Prostate gland (tissue), 2 donors: ENCODE measurements at regions not wholly inside any gene's neighbourhood (a gene's known extent, or its start where the extent isn't known, plus 50 kb on each side); places are given as distances from the start of the nearest gene placed in this dataset.

ENCODE experiments used
- DNase-seq: peaks from one replicate; pipeline ENCODE4 v3.0.0-alpha.2; 2019; ENCODE audit warnings: low spot score
- H3K27ac ChIP-seq, 2 donors: fragments of 200-600 bp; sonication (generic); 2 replicates each; pipeline ENCODE4 v1.5.1; 2017 to 2019
- H3K27me3 ChIP-seq: fragments of 200-600 bp; sonication (generic); replicated peaks from 2 replicates; pipeline ENCODE4 v1.5.1; 2019; ENCODE audit not compliant: insufficient read depth
- H3K36me3 ChIP-seq, 2 donors: fragments of 200-600 bp; sonication (generic); 1 replicate in 1 of 2; 2 replicates in 1 of 2; pipeline versions ENCODE4 v1.5.1 to v1.8.1; 2017 to 2019
- H3K4me1 ChIP-seq: fragments of 200-600 bp; sonication (generic); replicated peaks from 2 replicates; pipeline ENCODE4 v1.5.1; 2019
- H3K4me3 ChIP-seq, 2 donors: fragments of 200-600 bp; sonication (generic); 2 replicates each; pipeline ENCODE4 v1.5.1; 2017 to 2019
- H3K9me3 ChIP-seq: fragments of 200-600 bp; sonication (generic); 2 replicates; pipeline ENCODE4 v1.5.1; 2017
- CTCF ChIP-seq, 4 experiments: fragments of 200-600 bp in 2 of 4; fragments of 450-650 bp in 2 of 4; sonication (generic) in 2 of 4; IDR thresholded peaks; 1 replicate in 3 of 4; 2 replicates in 1 of 4; pipeline ENCODE4 v1.5.1; 2016 to 2019; ENCODE audit warnings: antibody characterized with exemption in 4 of 4, mild to moderate bottlenecking in 2 of 4, moderate library complexity in 2 of 4
- POLR2A ChIP-seq: fragments of 450-650 bp; IDR thresholded peaks from one replicate; pipeline ENCODE4 v1.6.1; 2016; ENCODE audit warnings: antibody characterized with exemption, mild to moderate bottlenecking
- POLR2AphosphoS5 ChIP-seq: sonication (generic); formaldehyde crosslinking; IDR thresholded peaks from one replicate; pipeline ENCODE4 v1.6.1; 2017; ENCODE audit warnings: antibody characterized with exemption
- WGBS: methylation state at CpG from one replicate; pipeline ENCODE4 v1.1.5; 2018; 5-methylcytosine and 5-hydroxymethylcytosine counted together
- intact Hi-C: fragments of 100-400 bp; cut with DNase I; formaldehyde crosslinking; loops from one replicate; pipeline ENCODE4 v1.14.2; 2022

- 87% methylated on average over 7 of the region's 7 CpGs for WGBS
- no peak for DNase-seq
- no peak for TF ChIP-seq POLR2A
- TF ChIP-seq CTCF (IDR thresholded peaks at IDR 0.05), result no peak
- no peaks in the 10 kb centered on the region for H3K4me1 ChIP-seq
- intact Hi-C loops, result no loop called here
- no peaks in the 10 kb centered on the region for H3K9me3 ChIP-seq
- no peak overlapping the region for H3K4me3 ChIP-seq
- no peaks in the 10 kb centered on the region for H3K36me3 ChIP-seq
- no peak overlapping the region for H3K27ac ChIP-seq
- no peaks in the 10 kb centered on the region for H3K27me3 ChIP-seq
These were observed 111.8 kb upstream of the NANOS1 start for GRCh38 chr10:118917701-118918100.

GRCh38 chr10:118918116-118918515, 111.4 kb upstream of the NANOS1 start:
- DNase-seq, result no peak
- Histone ChIP-seq H3K4me1 (no peaks in the 10 kb centered on the region), H3K4me3 (no peak overlapping the region), H3K9me3 (no peaks in the 10 kb centered on the region), H3K27ac (no peak overlapping the region), H3K36me3 (no peaks in the 10 kb centered on the region), H3K27me3 (no peaks in the 10 kb centered on the region)
- TF ChIP-seq POLR2A, result no peak
- TF ChIP-seq CTCF (IDR thresholded peaks at IDR 0.05), result no peak
- no peak for TF ChIP-seq POLR2AphosphoS5
- intact Hi-C loops, result no loop called here
- 66% methylated on average over 5 of the region's 5 CpGs for WGBS

GRCh38 chr10:118918587-118918986, 110.9 kb upstream of the NANOS1 start:
- intact Hi-C loops, result no loop called here
- TF ChIP-seq POLR2A (no peak), POLR2AphosphoS5 (no peak), CTCF (IDR thresholded peaks at IDR 0.05) (no peak)
- H3K4me1 ChIP-seq, result no peaks in the 10 kb centered on the region
- no peak overlapping the region for H3K27ac ChIP-seq
- no peaks in the 10 kb centered on the region for H3K36me3 ChIP-seq
- 87% methylated on average over 3 of the region's 3 CpGs for WGBS
- no peaks in the 10 kb centered on the region for H3K9me3 ChIP-seq
- H3K4me3 ChIP-seq, result no peak overlapping the region
- no peak for DNase-seq
- H3K27me3 ChIP-seq, result no peaks in the 10 kb centered on the region

GRCh38 chr10:118920206-118920605, 109.3 kb upstream of the NANOS1 start:
- intact Hi-C loops, result no loop called here
- 97% methylated on average over 9 of the region's 9 CpGs for WGBS

GRCh38 chr10:118922226-118922625, 107.3 kb upstream of the NANOS1 start:
- H3K36me3 ChIP-seq, result no peaks in the 10 kb centered on the region
- intact Hi-C loops, result no loop called here
- peak; percentile 22 for DNase-seq

More at GRCh38 chr10:118920206-118920605, 109.3 kb upstream of the NANOS1 start:
- Histone ChIP-seq H3K9me3 (no peaks in the 10 kb centered on the region), H3K27me3 (no peaks in the 10 kb centered on the region), H3K27ac (no peak overlapping the region), H3K36me3 (no peaks in the 10 kb centered on the region), H3K4me1 (no peaks in the 10 kb centered on the region), H3K4me3 (no peak overlapping the region)
- TF ChIP-seq POLR2AphosphoS5 (no peak), CTCF (IDR thresholded peaks at IDR 0.05) (no peak), POLR2A (no peak)
- no peak for DNase-seq

More at GRCh38 chr10:118922226-118922625, 107.3 kb upstream of the NANOS1 start:
- Histone ChIP-seq H3K27me3 (no peaks in the 10 kb centered on the region), H3K4me3 (no peak overlapping the region), H3K4me1 (no peaks in the 10 kb centered on the region), H3K27ac (no peak overlapping the region), H3K9me3 (no peaks in the 10 kb centered on the region)
- 12% methylated on average over 1 of the region's 1 CpG for WGBS
- TF ChIP-seq CTCF (IDR thresholded peaks at IDR 0.05), result no peak
- TF ChIP-seq POLR2AphosphoS5, result no peak
- no peak for TF ChIP-seq POLR2A
